Ishikawa (cell line): ENCODE measurements at regions not wholly inside any gene's neighbourhood (a gene's known extent, or its start where the extent isn't known, plus 50 kb on each side); places are given as distances from the start of the nearest gene placed in this dataset.

Source experiments
- CEBPB ChIP-seq: IDR thresholded peaks from 2 replicates; pipeline ENCODE4 v1.6.1; 2012
- CREB1 ChIP-seq: IDR thresholded peaks from 2 replicates; pipeline ENCODE4 v1.6.1; 2012; ENCODE audit warnings: low read depth
- EGR1 ChIP-seq: IDR thresholded peaks from 2 replicates; pipeline ENCODE4 v1.6.1; 2012
- EP300 ChIP-seq: IDR thresholded peaks from 2 replicates; pipeline ENCODE4 v1.6.1; 2012; ENCODE audit warnings: borderline replicate concordance
- FOXM1 ChIP-seq: IDR thresholded peaks from 2 replicates; pipeline ENCODE4 v1.6.1; 2012; ENCODE audit warnings: low read depth, borderline replicate concordance
- MAX ChIP-seq: IDR thresholded peaks from 2 replicates; pipeline ENCODE4 v1.6.1; 2012
- NFIC ChIP-seq: IDR thresholded peaks from 2 replicates; pipeline ENCODE4 v1.6.1; 2012
- RAD21 ChIP-seq: IDR thresholded peaks from 2 replicates; pipeline ENCODE4 v1.6.1; 2012; ENCODE audit warnings: low read depth
- TAF1 ChIP-seq: IDR thresholded peaks from 2 replicates; pipeline ENCODE4 v1.6.1; 2012; ENCODE audit warnings: low read depth, mild to moderate bottlenecking
- TCF12 ChIP-seq: IDR thresholded peaks from 2 replicates; pipeline ENCODE4 v1.6.1; 2012; ENCODE audit warnings: low read depth
- TEAD4 ChIP-seq: IDR thresholded peaks from 2 replicates; pipeline ENCODE4 v1.6.1; 2012
- USF1 ChIP-seq: IDR thresholded peaks from 2 replicates; pipeline ENCODE4 v1.6.1; 2012
- YY1 ChIP-seq: IDR thresholded peaks from 2 replicates; pipeline ENCODE4 v1.6.1; 2012; ENCODE audit warnings: low read depth
- ZBTB7A ChIP-seq: IDR thresholded peaks from 2 replicates; pipeline ENCODE4 v1.6.1; 2012; ENCODE audit warnings: low read depth
- TF ChIP-seq, protein P1 (sequence below): IDR thresholded peaks from 2 replicates; pipeline ENCODE4 v1.6.1; 2012; ENCODE audit warnings: low read depth, mild to moderate bottlenecking

DNA sequence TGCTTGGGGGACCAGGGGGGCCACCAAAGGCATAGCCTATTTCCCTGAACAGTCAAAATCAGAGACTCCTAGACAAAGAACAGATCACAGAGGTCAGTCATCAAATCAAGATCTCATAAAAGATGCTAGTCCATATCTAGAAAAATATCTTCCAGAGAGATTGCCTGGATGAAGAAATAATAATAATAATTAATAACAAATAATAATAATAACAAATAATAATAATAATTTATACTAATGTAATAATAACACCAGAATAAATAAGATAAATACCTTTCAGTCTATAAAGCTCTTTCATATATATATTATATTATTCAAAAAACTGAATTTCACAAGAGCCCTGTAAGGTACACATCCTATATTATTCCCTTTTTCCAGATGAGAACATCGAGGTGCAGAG lies 129.6 kb downstream of the PAX1 start:
- no peak for TF ChIP-seq TCF12
- no peak for TF ChIP-seq FOXM1
- TF ChIP-seq EP300: no peak
- TF ChIP-seq YY1: no peak
- TF ChIP-seq ZBTB7A: no peak
- no peak for TF ChIP-seq TEAD4
- TF ChIP-seq TAF1: no peak
- no peak for TF ChIP-seq USF1
- TF ChIP-seq RAD21: no peak
- no peak for TF ChIP-seq CEBPB

DNA sequence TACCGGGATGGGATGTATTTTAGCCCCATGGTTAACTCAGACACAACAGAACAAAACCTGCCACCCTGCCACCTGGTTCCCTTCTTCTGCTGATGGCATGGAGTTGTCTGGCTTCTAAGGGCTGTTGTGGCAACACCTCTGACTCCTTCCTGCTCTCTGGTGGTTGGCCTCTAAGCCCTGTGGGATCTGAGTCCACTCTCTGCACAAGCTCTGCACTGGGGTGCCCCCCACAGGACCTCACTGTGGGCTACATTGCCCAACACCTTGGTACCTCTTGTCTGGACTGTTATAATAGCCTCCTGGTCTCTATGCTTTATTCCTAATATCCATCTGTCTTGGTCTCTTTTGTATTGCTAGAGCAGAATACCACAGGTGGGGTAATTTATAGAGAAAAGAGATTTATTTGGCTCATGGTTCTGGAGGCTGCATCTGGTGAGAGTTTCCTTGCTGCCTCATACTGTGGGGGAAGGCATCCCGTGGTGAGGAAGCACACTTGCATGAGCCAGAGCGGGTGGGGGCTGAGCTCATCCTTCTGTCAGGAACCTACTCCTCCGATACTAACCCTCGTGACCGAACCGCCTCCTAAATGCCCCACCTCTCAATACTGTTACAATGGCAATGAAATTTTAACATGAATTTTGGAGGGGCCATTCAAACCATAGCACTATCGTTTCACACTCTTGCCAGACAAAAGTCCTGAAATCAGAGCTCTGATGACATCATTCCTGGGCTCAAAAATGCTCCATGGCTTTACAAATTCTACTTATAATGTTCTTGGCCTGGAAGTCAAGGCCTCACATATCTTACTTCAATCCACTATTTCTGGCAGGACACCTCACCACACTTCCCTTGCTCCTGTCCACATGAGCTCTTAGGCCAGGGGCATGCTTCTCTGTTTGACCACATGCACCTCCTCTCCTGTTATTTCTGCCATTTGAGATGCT lies 127.2 kb downstream of the PAX1 start:
- TF ChIP-seq NFIC (no peak), TAF1 (no peak), MAX (no peak), CREB1 (no peak), RAD21 (no peak), YY1 (no peak), TCF12 (no peak), USF1 (no peak), ZBTB7A (no peak), EP300 (no peak), TEAD4 (no peak), CEBPB (no peak), EGR1 (no peak), FOXM1 (no peak)
- TF ChIP-seq, protein P1, sequence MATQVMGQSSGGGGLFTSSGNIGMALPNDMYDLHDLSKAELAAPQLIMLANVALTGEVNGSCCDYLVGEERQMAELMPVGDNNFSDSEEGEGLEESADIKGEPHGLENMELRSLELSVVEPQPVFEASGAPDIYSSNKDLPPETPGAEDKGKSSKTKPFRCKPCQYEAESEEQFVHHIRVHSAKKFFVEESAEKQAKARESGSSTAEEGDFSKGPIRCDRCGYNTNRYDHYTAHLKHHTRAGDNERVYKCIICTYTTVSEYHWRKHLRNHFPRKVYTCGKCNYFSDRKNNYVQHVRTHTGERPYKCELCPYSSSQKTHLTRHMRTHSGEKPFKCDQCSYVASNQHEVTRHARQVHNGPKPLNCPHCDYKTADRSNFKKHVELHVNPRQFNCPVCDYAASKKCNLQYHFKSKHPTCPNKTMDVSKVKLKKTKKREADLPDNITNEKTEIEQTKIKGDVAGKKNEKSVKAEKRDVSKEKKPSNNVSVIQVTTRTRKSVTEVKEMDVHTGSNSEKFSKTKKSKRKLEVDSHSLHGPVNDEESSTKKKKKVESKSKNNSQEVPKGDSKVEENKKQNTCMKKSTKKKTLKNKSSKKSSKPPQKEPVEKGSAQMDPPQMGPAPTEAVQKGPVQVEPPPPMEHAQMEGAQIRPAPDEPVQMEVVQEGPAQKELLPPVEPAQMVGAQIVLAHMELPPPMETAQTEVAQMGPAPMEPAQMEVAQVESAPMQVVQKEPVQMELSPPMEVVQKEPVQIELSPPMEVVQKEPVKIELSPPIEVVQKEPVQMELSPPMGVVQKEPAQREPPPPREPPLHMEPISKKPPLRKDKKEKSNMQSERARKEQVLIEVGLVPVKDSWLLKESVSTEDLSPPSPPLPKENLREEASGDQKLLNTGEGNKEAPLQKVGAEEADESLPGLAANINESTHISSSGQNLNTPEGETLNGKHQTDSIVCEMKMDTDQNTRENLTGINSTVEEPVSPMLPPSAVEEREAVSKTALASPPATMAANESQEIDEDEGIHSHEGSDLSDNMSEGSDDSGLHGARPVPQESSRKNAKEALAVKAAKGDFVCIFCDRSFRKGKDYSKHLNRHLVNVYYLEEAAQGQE: no peak

- TF ChIP-seq, protein P1: no peak
- TF ChIP-seq CREB1: no peak
- TF ChIP-seq TEAD4: no peak
- no peak for TF ChIP-seq RAD21
Measured at GRCh38 chr20:21826976-21827375, 121.5 kb downstream of the PAX1 start.

GRCh38 chr20:21821358-21821757 lies 115.9 kb downstream of the PAX1 start:
- TF ChIP-seq USF1 (no peak), CEBPB (no peak), ZBTB7A (no peak), YY1 (no peak), MAX (no peak), CREB1 (no peak), NFIC (no peak), EGR1 (no peak), TCF12 (no peak), TEAD4 (no peak), FOXM1 (no peak), TAF1 (no peak), RAD21 (no peak), EP300 (no peak)
- TF ChIP-seq, protein P1: no peak
